Keratinocyte (primary cell): ENCODE measurements at regions not wholly inside any gene's neighbourhood (a gene's known extent, or its start where the extent isn't known, plus 50 kb on each side); places are given as distances from the start of the nearest gene placed in this dataset.

Experiments used
- DNase-seq: peaks from one replicate; pipeline ENCODE4 v3.0.0-alpha.2; 2011; ENCODE audit warnings: low read depth, missing footprints, low spot score
- FAIRE-seq: peaks from 2 replicates; lab custom pipeline; 2011; peaks lifted over from hg19 to GRCh38; lab: Jason Lieb, UNC
- H2AFZ ChIP-seq: 2 replicates; pipeline ENCODE4 v1.6.0; 2012; ENCODE audit warnings: low read length, control low read depth, inconsistent platforms; ENCODE audit not compliant: control insufficient read depth
- H3K27ac ChIP-seq: 2 replicates; pipeline ENCODE4 v1.5.1; 2011; ENCODE audit warnings: low read length; ENCODE audit not compliant: control insufficient read depth, insufficient read depth
- H3K27me3 ChIP-seq: 3 replicates; pipeline ENCODE4 v1.6.0; 2011; ENCODE audit warnings: low read length; ENCODE audit not compliant: control insufficient read depth, insufficient read depth; ENCODE audit errors: extremely low read depth
- H3K36me3 ChIP-seq, 2 experiments: 2 replicates in 1 of 2; 3 replicates in 1 of 2; pipeline ENCODE4 v1.5.1; 2011; ENCODE audit warnings: low read length in 2 of 2, mild to moderate bottlenecking in 1 of 2; ENCODE audit not compliant: control insufficient read depth in 2 of 2, insufficient read depth in 2 of 2; ENCODE audit errors: extremely low read depth in 1 of 2
- H3K4me1 ChIP-seq: 3 replicates; pipeline ENCODE4 v1.5.1; 2011; ENCODE audit warnings: low read length; ENCODE audit not compliant: control insufficient read depth, insufficient read depth; ENCODE audit errors: extremely low read depth
- H3K4me2 ChIP-seq: 3 replicates; pipeline ENCODE4 v1.6.0; 2011; ENCODE audit warnings: low read depth, low read length; ENCODE audit not compliant: control insufficient read depth, insufficient read depth; ENCODE audit errors: extremely low read depth
- H3K4me3 ChIP-seq, 3 experiments: fragments of 200-600 bp in 1 of 3; sonication (generic) in 1 of 3; 2 replicates in 2 of 3; 3 replicates in 1 of 3; pipeline ENCODE4 v1.5.1; 2011 to 2016; ENCODE audit warnings: low read length in 3 of 3, mild to moderate bottlenecking in 3 of 3, control low read depth in 2 of 3, inconsistent platforms in 1 of 3, low read depth in 1 of 3, mixed read lengths in 1 of 3, mixed run types in 1 of 3, moderate library complexity in 1 of 3; ENCODE audit not compliant: control insufficient read depth in 2 of 3, insufficient read depth in 2 of 3; ENCODE audit errors: extremely low read depth in 1 of 3
- H3K79me2 ChIP-seq: 2 replicates; pipeline ENCODE4 v1.6.0; 2012; ENCODE audit warnings: low read length; ENCODE audit not compliant: control insufficient read depth, insufficient read depth
- H3K9ac ChIP-seq: 3 replicates; pipeline ENCODE4 v1.6.0; 2011; ENCODE audit warnings: low read length; ENCODE audit not compliant: control insufficient read depth, insufficient read depth; ENCODE audit errors: extremely low read depth
- H3K9me1 ChIP-seq: 3 replicates; pipeline ENCODE4 v1.6.0; 2011; ENCODE audit warnings: low read length; ENCODE audit not compliant: control insufficient read depth, insufficient read depth; ENCODE audit errors: extremely low read depth
- H3K9me3 ChIP-seq: 2 replicates; pipeline ENCODE4 v1.5.1; 2012; ENCODE audit warnings: low read depth, low read length; ENCODE audit not compliant: control insufficient read depth
- H4K20me1 ChIP-seq: 3 replicates; pipeline ENCODE4 v1.6.0; 2011; ENCODE audit warnings: low read length; ENCODE audit not compliant: control insufficient read depth, insufficient read depth; ENCODE audit errors: extremely low read depth
- EZH2 ChIP-seq: IDR thresholded peaks from one replicate; pipeline ENCODE4 v1.6.1; 2012; ENCODE audit warnings: inconsistent platforms, mild to moderate bottlenecking, low read length, moderate library complexity
- dilution Hi-C: fragments of 300-500 bp; cut with MboI; formaldehyde crosslinking; loops from one replicate; pipeline ENCODE4 v1.7.0; 2020; ENCODE audit warnings: low sequenced_read_pairs; ENCODE audit not compliant: extremely low pct_ligation_motif_present
- TF ChIP-seq, protein P1 (sequence below), 3 experiments: IDR thresholded peaks in 1 of 3; conservative IDR thresholded peaks in 1 of 3; optimal IDR thresholded peaks in 1 of 3; 2 replicates in 2 of 3; 3 replicates in 1 of 3; pipeline versions ENCODE3 to v1.5.1; 2011; ENCODE audit warnings: low read length in 3 of 3, mild to moderate bottlenecking in 3 of 3, moderate library complexity in 2 of 3, control low read depth in 1 of 3, inconsistent platforms in 1 of 3; ENCODE audit not compliant: insufficient read depth in 2 of 3; ENCODE audit errors: extremely low read depth in 1 of 3

DNA sequence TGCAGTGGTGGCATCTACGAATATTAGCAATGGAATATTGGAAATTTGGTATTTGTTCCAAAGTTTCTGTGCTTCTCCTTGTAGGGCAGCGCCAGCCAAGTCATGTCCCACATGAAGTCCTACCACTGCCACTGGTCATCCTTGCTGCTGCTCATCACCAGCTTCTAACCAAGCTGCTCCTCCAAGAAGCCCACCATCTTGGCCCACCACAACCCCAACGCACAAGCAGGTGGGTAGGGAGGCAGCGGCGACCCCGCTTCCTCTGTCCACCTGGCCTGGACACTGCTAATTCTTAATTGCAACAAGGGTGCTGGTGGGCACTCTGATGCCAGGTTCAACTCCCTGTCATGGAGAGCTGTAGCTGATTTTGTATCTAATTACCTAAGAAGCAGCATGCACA, 291.2 kb upstream of the LYPLAL1 start:
- no peaks in the 10 kb centered on the region for H3K27me3 ChIP-seq
- FAIRE-seq (no peak), DNase-seq (no peak)
- dilution Hi-C loops = no loop called here
- H3K9me1 ChIP-seq = no peaks in the 10 kb centered on the region
- no peak overlapping the region for H3K4me3 ChIP-seq
- TF ChIP-seq EZH2 = no peak
- TF ChIP-seq, protein P1, sequence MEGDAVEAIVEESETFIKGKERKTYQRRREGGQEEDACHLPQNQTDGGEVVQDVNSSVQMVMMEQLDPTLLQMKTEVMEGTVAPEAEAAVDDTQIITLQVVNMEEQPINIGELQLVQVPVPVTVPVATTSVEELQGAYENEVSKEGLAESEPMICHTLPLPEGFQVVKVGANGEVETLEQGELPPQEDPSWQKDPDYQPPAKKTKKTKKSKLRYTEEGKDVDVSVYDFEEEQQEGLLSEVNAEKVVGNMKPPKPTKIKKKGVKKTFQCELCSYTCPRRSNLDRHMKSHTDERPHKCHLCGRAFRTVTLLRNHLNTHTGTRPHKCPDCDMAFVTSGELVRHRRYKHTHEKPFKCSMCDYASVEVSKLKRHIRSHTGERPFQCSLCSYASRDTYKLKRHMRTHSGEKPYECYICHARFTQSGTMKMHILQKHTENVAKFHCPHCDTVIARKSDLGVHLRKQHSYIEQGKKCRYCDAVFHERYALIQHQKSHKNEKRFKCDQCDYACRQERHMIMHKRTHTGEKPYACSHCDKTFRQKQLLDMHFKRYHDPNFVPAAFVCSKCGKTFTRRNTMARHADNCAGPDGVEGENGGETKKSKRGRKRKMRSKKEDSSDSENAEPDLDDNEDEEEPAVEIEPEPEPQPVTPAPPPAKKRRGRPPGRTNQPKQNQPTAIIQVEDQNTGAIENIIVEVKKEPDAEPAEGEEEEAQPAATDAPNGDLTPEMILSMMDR (optimal IDR thresholded peaks at IDR 0.05 in 1 of 3, IDR thresholded peaks at IDR 0.05 in 1 of 3, conservative IDR thresholded peaks at IDR 0.05 in 1 of 3; ENCODE audit: extremely low read depth in 1 of 3, insufficient read depth in 2 of 3, low read length in 3 of 3) = no peak
- H4K20me1 ChIP-seq = no peaks in the 10 kb centered on the region
- H3K79me2 ChIP-seq = no peaks in the 10 kb centered on the region
- H3K4me1 ChIP-seq = peaks cover 12% of the 10 kb centered on the region
- no peak overlapping the region for H3K27ac ChIP-seq
- no peaks in the 10 kb centered on the region for H3K36me3 ChIP-seq
- H3K9me3 ChIP-seq = no peaks in the 10 kb centered on the region
- no peak overlapping the region for H3K9ac ChIP-seq
- no peak overlapping the region for H3K4me2 ChIP-seq
- H2AFZ ChIP-seq = no peak overlapping the region

DNA sequence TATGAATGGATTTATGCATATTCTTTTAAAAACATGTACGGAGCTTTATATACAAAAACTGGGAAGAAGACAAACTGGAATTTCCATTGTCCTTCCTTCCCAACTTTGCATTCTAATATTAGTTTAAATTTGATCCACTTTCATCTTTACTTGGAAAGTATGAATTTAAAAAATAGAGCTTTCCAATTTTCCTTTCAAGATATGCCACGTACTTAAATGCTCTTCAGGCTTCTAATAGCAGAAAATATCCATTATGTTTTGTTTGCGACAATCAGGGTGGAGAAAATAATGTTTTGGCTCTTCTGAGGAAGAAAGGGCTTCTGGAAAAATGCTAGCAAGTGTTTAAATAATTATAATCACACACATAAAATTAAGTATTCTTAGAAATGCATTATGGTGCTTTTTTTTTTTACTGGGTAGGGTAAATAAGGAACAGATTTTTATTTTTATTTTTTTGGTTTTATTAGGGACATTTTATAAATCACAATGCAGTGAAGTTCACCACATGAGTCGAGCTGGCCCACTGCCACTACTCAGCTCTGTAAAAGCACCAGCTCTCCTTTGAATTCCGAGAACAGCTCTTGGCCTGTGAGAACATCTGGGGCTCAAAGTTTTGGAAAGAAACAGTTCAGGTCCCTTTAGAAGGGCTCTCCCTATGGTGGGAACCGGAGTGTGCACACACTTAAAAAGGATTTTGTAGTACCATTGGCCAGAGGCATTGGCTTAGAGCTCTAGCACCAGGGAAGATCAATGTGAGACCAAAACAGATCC, 287.4 kb upstream of the LYPLAL1 start:
- H2AFZ ChIP-seq = peak overlapping the region; percentile 24

More for the DNA sequence above, 287.4 kb upstream of the LYPLAL1 start:
- no peaks in the 10 kb centered on the region for H3K27me3 ChIP-seq
- no peak overlapping the region for H3K4me3 ChIP-seq
- dilution Hi-C loops = no loop called here
- TF ChIP-seq EZH2 = no peak
- TF ChIP-seq, protein P1 (optimal IDR thresholded peaks at IDR 0.05 in 1 of 3, IDR thresholded peaks at IDR 0.05 in 1 of 3, conservative IDR thresholded peaks at IDR 0.05 in 1 of 3; ENCODE audit: extremely low read depth in 1 of 3, insufficient read depth in 2 of 3, low read length in 3 of 3) = no peak
- H3K36me3 ChIP-seq = no peaks in the 10 kb centered on the region
- no peak overlapping the region for H3K27ac ChIP-seq
- no peaks in the 10 kb centered on the region for H3K9me3 ChIP-seq
- H3K79me2 ChIP-seq = no peaks in the 10 kb centered on the region
- no peaks in the 10 kb centered on the region for H3K9me1 ChIP-seq
- H3K9ac ChIP-seq = no peak overlapping the region
- DNase-seq = no peak
- H4K20me1 ChIP-seq = no peaks in the 10 kb centered on the region
- H3K4me1 ChIP-seq = peaks cover 23% of the 10 kb centered on the region
- no peak for FAIRE-seq
- no peak overlapping the region for H3K4me2 ChIP-seq
